Mammary epithelial cell (primary cell): ENCODE measurements at regions not wholly inside any gene's neighbourhood (a gene's known extent, or its start where the extent isn't known, plus 50 kb on each side); places are given as distances from the start of the nearest gene placed in this dataset.

Source experiments
- CTCF ChIP-seq, 2 donors: IDR thresholded peaks in 1 of 2; conservative IDR thresholded peaks in 1 of 2; 2 replicates each; pipeline ENCODE4 v1.5.1; 2011 to 2012; ENCODE audit warnings: inconsistent platforms in 2 of 2, low read length in 2 of 2, mild to moderate bottlenecking in 2 of 2, control low read depth in 1 of 2, low read depth in 1 of 2; ENCODE audit not compliant: insufficient read depth in 1 of 2; ENCODE audit errors: extremely low read depth in 1 of 2
- EZH2 ChIP-seq: IDR thresholded peaks from 2 replicates; pipeline ENCODE4 v1.6.1; 2012; ENCODE audit warnings: low read length, inconsistent platforms, borderline replicate concordance

GRCh38 chr6:55633471-55633870 lies 54.5 kb upstream of the HMGCLL1 start:
- TF ChIP-seq EZH2: no peak
- no peak for TF ChIP-seq CTCF (conservative IDR thresholded peaks at IDR 0.05 in 1 of 2, IDR thresholded peaks at IDR 0.05 in 1 of 2; ENCODE audit: extremely low read depth in 1 of 2, insufficient read depth in 1 of 2, low read depth in 1 of 2, low read length in 2 of 2)
